GM12878 (cell line): ENCODE measurements at regions not wholly inside any gene's neighbourhood (a gene's known extent, or its start where the extent isn't known, plus 50 kb on each side); places are given as distances from the start of the nearest gene placed in this dataset.

Experiments used
- ATAC-seq: fragments of 200-7000 bp; cut with Tn5 transposase; 3 replicates; pipeline ENCODE4 v1.9.1; 2020; ENCODE audit warnings: mild to moderate bottlenecking, moderate library complexity
- BruUV-seq: library from RNA; stranded (reverse); fragments of 400-500 nt; replicated peaks from 2 replicates; lab custom pipeline; 2021; lab: Mats Ljungman, UMichigan
- CTCF ChIA-PET: fragments of 300-600 bp; sonication (Branson Sonifier 250); formaldehyde crosslinking; extraction: SDS; loops from one replicate; lab custom pipeline; 2021; ENCODE audit warnings: inconsistent platforms; lab: Yijun Ruan, JAX
- POLR2A ChIA-PET: fragments of 350-600 bp; formaldehyde crosslinking; extraction: SDS; loops from one replicate; lab custom pipeline; 2021; ENCODE audit warnings: inconsistent platforms; lab: Charles Lee
- RAD21 ChIA-PET: fragments of 300-600 bp; sonication (Branson Sonifier 250); formaldehyde crosslinking; loops from one replicate; lab custom pipeline; 2023; ENCODE audit warnings: antibody characterized with exemption; ENCODE audit not compliant: unreplicated experiment; lab: Charles Lee
- SMC1A ChIA-PET: fragments of 300-600 bp; sonication (Branson Sonifier 250); formaldehyde crosslinking; loops from one replicate; lab custom pipeline; 2023; ENCODE audit not compliant: unreplicated experiment, uncharacterized antibody; lab: Charles Lee
- DNase-seq: peaks from one replicate; pipeline ENCODE4 v3.0.0-alpha.2; 2011; ENCODE audit warnings: low read depth, low spot score
- FAIRE-seq: peaks from 3 replicates; lab custom pipeline; 2011; peaks lifted over from hg19 to GRCh38; lab: Jason Lieb, UNC
- H2AFZ ChIP-seq: 2 replicates; pipeline ENCODE4 v1.6.0; 2011; ENCODE audit warnings: low read depth, low read length, control low read depth; ENCODE audit not compliant: control insufficient read depth
- H3K27ac ChIP-seq: 2 replicates; pipeline ENCODE4 v1.5.1; 2011; ENCODE audit warnings: control low read depth; ENCODE audit not compliant: control insufficient read depth, insufficient read depth
- H3K27me3 ChIP-seq, 2 experiments: replicated peaks in 1 of 2; 2 replicates each; pipeline versions ENCODE4 v1.6.0 to v1.6.1; 2011; ENCODE audit warnings: low read length in 1 of 2; ENCODE audit not compliant: control insufficient read depth in 2 of 2, insufficient read depth in 2 of 2
- H3K36me3 ChIP-seq, 2 experiments: 2 replicates each; pipeline ENCODE4 v1.5.1; 2011; ENCODE audit warnings: low read length in 1 of 2; ENCODE audit not compliant: control insufficient read depth in 2 of 2, insufficient read depth in 2 of 2
- H3K4me1 ChIP-seq: 2 replicates; pipeline ENCODE4 v1.6.1; 2011; ENCODE audit warnings: mild to moderate bottlenecking, low read length, moderate library complexity, mixed read lengths; ENCODE audit not compliant: control insufficient read depth, insufficient read depth
- H3K4me2 ChIP-seq: 2 replicates; pipeline ENCODE4 v1.6.0; 2011; ENCODE audit warnings: control low read depth; ENCODE audit not compliant: control insufficient read depth, insufficient read depth
- H3K4me3 ChIP-seq: fragments of 200-600 bp; sonication (generic); 2 replicates; pipeline ENCODE4 v1.5.1; 2016
- H3K79me2 ChIP-seq: 2 replicates; pipeline ENCODE4 v1.6.0; 2011; ENCODE audit warnings: low read length; ENCODE audit not compliant: control insufficient read depth, insufficient read depth
- H3K9ac ChIP-seq: 2 replicates; pipeline ENCODE4 v1.8.0; 2011; ENCODE audit warnings: low read length, control low read depth, mixed read lengths; ENCODE audit not compliant: control insufficient read depth, insufficient read depth
- H3K9me3 ChIP-seq: replicated peaks from 3 replicates; pipeline ENCODE4 v1.5.1; 2011; ENCODE audit warnings: mild to moderate bottlenecking, low read length; ENCODE audit not compliant: control insufficient read depth, insufficient read depth
- H4K20me1 ChIP-seq: 2 replicates; pipeline ENCODE4 v1.6.0; 2011; ENCODE audit not compliant: control insufficient read depth, insufficient read depth
- BACH1 ChIP-seq: fragments of 450-650 bp; IDR thresholded peaks from 2 replicates; pipeline ENCODE4 v1.6.1; 2017; ENCODE audit warnings: mild to moderate bottlenecking, borderline replicate concordance
- CTCF ChIP-seq, 3 experiments: IDR thresholded peaks in 2 of 3; conservative IDR thresholded peaks in 1 of 3; 2 replicates each; pipeline ENCODE4 v1.5.1; 2011; ENCODE audit warnings: low read depth in 3 of 3, low read length in 3 of 3, mild to moderate bottlenecking in 3 of 3, control low read depth in 2 of 3, moderate library complexity in 2 of 3, inconsistent platforms in 1 of 3, mixed read lengths in 1 of 3; ENCODE audit not compliant: control insufficient read depth in 2 of 3, insufficient read depth in 1 of 3; ENCODE audit errors: extremely low read depth in 1 of 3
- E2F8 ChIP-seq: fragments of 450-650 bp; IDR thresholded peaks from 2 replicates; pipeline ENCODE4 v1.6.1; 2018; ENCODE audit warnings: mild to moderate bottlenecking, low read depth, moderate library complexity; ENCODE audit not compliant: partially characterized antibody
- HDAC6 ChIP-seq: fragments of 200-600 bp; sonication (generic); IDR thresholded peaks from one replicate; pipeline ENCODE4 v1.8.0; 2017; ENCODE audit warnings: antibody characterized with exemption; ENCODE audit not compliant: unreplicated experiment
- JUND ChIP-seq: IDR thresholded peaks from 2 replicates; pipeline ENCODE4 v1.6.1; 2012; ENCODE audit warnings: low read depth, mild to moderate bottlenecking, low read length, improper control_type of control experiment, moderate library complexity
- KAT2A ChIP-seq: conservative IDR thresholded peaks from 2 replicates; pipeline ENCODE4 v1.6.1; 2011; ENCODE audit warnings: low read depth, low read length; ENCODE audit not compliant: control insufficient read depth
- MAX ChIP-seq: IDR thresholded peaks from 2 replicates; pipeline ENCODE4 v1.6.1; 2012; ENCODE audit warnings: low read depth, low read length, improper control_type of control experiment
- MTA2 ChIP-seq: fragments of 450-650 bp; IDR thresholded peaks from 2 replicates; pipeline ENCODE4 v1.6.1; 2016; ENCODE audit warnings: low read depth, mild to moderate bottlenecking, moderate library complexity
- MTA3 ChIP-seq: IDR thresholded peaks from 2 replicates; pipeline ENCODE4 v1.6.1; 2012; ENCODE audit warnings: low read length, inconsistent platforms, borderline replicate concordance
- NFIC ChIP-seq: IDR thresholded peaks from 2 replicates; pipeline ENCODE4 v1.6.1; 2012; ENCODE audit warnings: low read depth, mild to moderate bottlenecking, inconsistent platforms, low read length, moderate library complexity
- PKNOX1 ChIP-seq: fragments of 450-650 bp; IDR thresholded peaks from 2 replicates; pipeline ENCODE4 v1.6.1; 2016; ENCODE audit warnings: mild to moderate bottlenecking
- RAD21 ChIP-seq: IDR thresholded peaks from 2 replicates; pipeline ENCODE4 v1.6.1; 2011; ENCODE audit warnings: mild to moderate bottlenecking, low read depth, low read length, moderate library complexity; ENCODE audit not compliant: insufficient read depth
- RFX5 ChIP-seq: IDR thresholded peaks from 2 replicates; pipeline ENCODE4 v1.6.1; 2011; ENCODE audit warnings: low read depth, low read length, improper control_type of control experiment
- SRF ChIP-seq, 2 experiments: IDR thresholded peaks; 2 replicates each; pipeline ENCODE4 v1.6.1; 2011; ENCODE audit warnings: low read depth in 2 of 2, low read length in 2 of 2, mild to moderate bottlenecking in 1 of 2, moderate library complexity in 1 of 2
- TBL1XR1 ChIP-seq: IDR thresholded peaks from 2 replicates; pipeline ENCODE4 v1.6.1; 2012; ENCODE audit warnings: low read depth, low read length, improper control_type of control experiment
- YY1 ChIP-seq: IDR thresholded peaks from 2 replicates; pipeline ENCODE4 v1.6.1; 2011; ENCODE audit warnings: low read depth, mild to moderate bottlenecking, low read length
- ZBTB33 ChIP-seq: fragments of 450-650 bp; IDR thresholded peaks from 2 replicates; pipeline ENCODE4 v1.6.1; 2017; ENCODE audit warnings: mild to moderate bottlenecking
- WGBS: methylation state at CpG from one replicate; pipeline ENCODE4 v1.1.6; 2016; ENCODE audit warnings: low lambda C conversion rate; ENCODE audit not compliant: insufficient replicate concordance, insufficient coverage; ENCODE audit errors: missing lambda C conversion rate; 5-methylcytosine and 5-hydroxymethylcytosine counted together
- in situ Hi-C: fragments of 300-500 bp; cut with MboI; formaldehyde crosslinking; loops from 9 replicates; pipeline ENCODE4 v1.14.3; 2018; ENCODE audit warnings: mixed read lengths
- intact Hi-C: fragments of 100-400 bp; cut with micrococcal nuclease; formaldehyde crosslinking; loops from one replicate; pipeline ENCODE4 v1.14.2; 2022; ENCODE audit not compliant: unreplicated experiment

GRCh38 chr7:81040496-81040895 lies 121.6 kb upstream of the SEMA3C start:
- no peak for DNase-seq
- no TSS peak for BruUV-seq
- Histone ChIP-seq H3K4me3 (no peak overlapping the region), H3K27ac (no peak overlapping the region), H3K79me2 (no peaks in the 10 kb centered on the region), H3K9ac (no peak overlapping the region), H3K4me1 (no peaks in the 10 kb centered on the region), H4K20me1 (no peaks in the 10 kb centered on the region), H2AFZ (no peak overlapping the region), H3K36me3 (no peaks in the 10 kb centered on the region), H3K9me3 (no peaks in the 10 kb centered on the region), H3K4me2 (no peak overlapping the region), H3K27me3 (no peaks in the 10 kb centered on the region)
- in situ Hi-C loops (no loop called here), intact Hi-C loops (no loop called here)
- FAIRE-seq, result no peak
- CTCF ChIA-PET, result interaction anchor here (1.2 kb wide), 1 partner anchor 21 kb away, joined by 3 read pairs; no protein-coding TSS in a partner anchor
- TF ChIP-seq ZBTB33 (no peak), BACH1 (no peak), HDAC6 (no peak), MTA2 (no peak), NFIC (no peak), MTA3 (no peak), CTCF (IDR thresholded peaks at IDR 0.05 in 2 of 3, conservative IDR thresholded peaks at IDR 0.05 in 1 of 3; ENCODE audit: control insufficient read depth in 2 of 3, extremely low read depth in 1 of 3, insufficient read depth in 1 of 3, low read depth in 3 of 3, low read length in 3 of 3) (no peak), MAX (no peak), PKNOX1 (no peak), RFX5 (no peak), KAT2A (no peak), JUND (no peak), SRF (IDR thresholded peaks at IDR 0.05; ENCODE audit: low read depth in 2 of 2, low read length in 2 of 2) (no peak), TBL1XR1 (no peak), E2F8 (no peak), YY1 (no peak), RAD21 (no peak)
- 84% methylated on average over 1 of the region's 1 CpG for WGBS
- RAD21 ChIA-PET, result no interaction called here
- POLR2A ChIA-PET, result no interaction called here
- SMC1A ChIA-PET, result interaction anchor here (0.6 kb wide), 1 partner anchor 25 kb away, joined by 3 read pairs; no protein-coding TSS in a partner anchor
- no peak for ATAC-seq
